Keratinocyte (primary cell): ENCODE measurements at regions not wholly inside any gene's neighbourhood (a gene's known extent, or its start where the extent isn't known, plus 50 kb on each side); places are given as distances from the start of the nearest gene placed in this dataset.
"Not testable (repeated sequence)": the region's sequence is repeated elsewhere in the genome, so short reads cannot be mapped to it uniquely, and the experiment has no call there.

Experiments used
- DNase-seq: peaks from one replicate; pipeline ENCODE4 v3.0.0-alpha.2; 2011; ENCODE audit warnings: low read depth, missing footprints, low spot score
- FAIRE-seq: peaks from 2 replicates; lab custom pipeline; 2011; peaks lifted over from hg19 to GRCh38; lab: Jason Lieb, UNC
- H2AFZ ChIP-seq: 2 replicates; pipeline ENCODE4 v1.6.0; 2012; ENCODE audit warnings: low read length, control low read depth, inconsistent platforms; ENCODE audit not compliant: control insufficient read depth
- H3K27ac ChIP-seq: 2 replicates; pipeline ENCODE4 v1.5.1; 2011; ENCODE audit warnings: low read length; ENCODE audit not compliant: control insufficient read depth, insufficient read depth
- H3K27me3 ChIP-seq: 3 replicates; pipeline ENCODE4 v1.6.0; 2011; ENCODE audit warnings: low read length; ENCODE audit not compliant: control insufficient read depth, insufficient read depth; ENCODE audit errors: extremely low read depth
- H3K36me3 ChIP-seq, 2 experiments: 2 replicates in 1 of 2; 3 replicates in 1 of 2; pipeline ENCODE4 v1.5.1; 2011; ENCODE audit warnings: low read length in 2 of 2, mild to moderate bottlenecking in 1 of 2; ENCODE audit not compliant: control insufficient read depth in 2 of 2, insufficient read depth in 2 of 2; ENCODE audit errors: extremely low read depth in 1 of 2
- H3K4me1 ChIP-seq: 3 replicates; pipeline ENCODE4 v1.5.1; 2011; ENCODE audit warnings: low read length; ENCODE audit not compliant: control insufficient read depth, insufficient read depth; ENCODE audit errors: extremely low read depth
- H3K4me2 ChIP-seq: 3 replicates; pipeline ENCODE4 v1.6.0; 2011; ENCODE audit warnings: low read depth, low read length; ENCODE audit not compliant: control insufficient read depth, insufficient read depth; ENCODE audit errors: extremely low read depth
- H3K4me3 ChIP-seq, 3 experiments: fragments of 200-600 bp in 1 of 3; sonication (generic) in 1 of 3; 2 replicates in 2 of 3; 3 replicates in 1 of 3; pipeline ENCODE4 v1.5.1; 2011 to 2016; ENCODE audit warnings: low read length in 3 of 3, mild to moderate bottlenecking in 3 of 3, control low read depth in 2 of 3, inconsistent platforms in 1 of 3, low read depth in 1 of 3, mixed read lengths in 1 of 3, mixed run types in 1 of 3, moderate library complexity in 1 of 3; ENCODE audit not compliant: control insufficient read depth in 2 of 3, insufficient read depth in 2 of 3; ENCODE audit errors: extremely low read depth in 1 of 3
- H3K79me2 ChIP-seq: 2 replicates; pipeline ENCODE4 v1.6.0; 2012; ENCODE audit warnings: low read length; ENCODE audit not compliant: control insufficient read depth, insufficient read depth
- H3K9ac ChIP-seq: 3 replicates; pipeline ENCODE4 v1.6.0; 2011; ENCODE audit warnings: low read length; ENCODE audit not compliant: control insufficient read depth, insufficient read depth; ENCODE audit errors: extremely low read depth
- H3K9me1 ChIP-seq: 3 replicates; pipeline ENCODE4 v1.6.0; 2011; ENCODE audit warnings: low read length; ENCODE audit not compliant: control insufficient read depth, insufficient read depth; ENCODE audit errors: extremely low read depth
- H3K9me3 ChIP-seq: 2 replicates; pipeline ENCODE4 v1.5.1; 2012; ENCODE audit warnings: low read depth, low read length; ENCODE audit not compliant: control insufficient read depth
- H4K20me1 ChIP-seq: 3 replicates; pipeline ENCODE4 v1.6.0; 2011; ENCODE audit warnings: low read length; ENCODE audit not compliant: control insufficient read depth, insufficient read depth; ENCODE audit errors: extremely low read depth
- CTCF ChIP-seq, 3 experiments: IDR thresholded peaks in 1 of 3; conservative IDR thresholded peaks in 1 of 3; optimal IDR thresholded peaks in 1 of 3; 2 replicates in 2 of 3; 3 replicates in 1 of 3; pipeline versions ENCODE3 to v1.5.1; 2011; ENCODE audit warnings: low read length in 3 of 3, mild to moderate bottlenecking in 3 of 3, moderate library complexity in 2 of 3, control low read depth in 1 of 3, inconsistent platforms in 1 of 3; ENCODE audit not compliant: insufficient read depth in 2 of 3; ENCODE audit errors: extremely low read depth in 1 of 3
- EZH2 ChIP-seq: IDR thresholded peaks from one replicate; pipeline ENCODE4 v1.6.1; 2012; ENCODE audit warnings: inconsistent platforms, mild to moderate bottlenecking, low read length, moderate library complexity
- dilution Hi-C: fragments of 300-500 bp; cut with MboI; formaldehyde crosslinking; loops from one replicate; pipeline ENCODE4 v1.7.0; 2020; ENCODE audit warnings: low sequenced_read_pairs; ENCODE audit not compliant: extremely low pct_ligation_motif_present

GRCh38 chr5:96292582-96293247 is 140.3 kb downstream of the PCSK1 start:
- DNase-seq (no peak), FAIRE-seq (no peak)
- no peak for TF ChIP-seq EZH2
- no peak for TF ChIP-seq CTCF (optimal IDR thresholded peaks at IDR 0.05 in 1 of 3, IDR thresholded peaks at IDR 0.05 in 1 of 3, conservative IDR thresholded peaks at IDR 0.05 in 1 of 3; ENCODE audit: extremely low read depth in 1 of 3, insufficient read depth in 2 of 3, low read length in 3 of 3)
- no peaks in the 10 kb centered on the region for H3K9me3 ChIP-seq
- dilution Hi-C loops: no loop called here
- no peaks in the 10 kb centered on the region for H3K9me1 ChIP-seq
- H3K27me3 ChIP-seq: no peaks in the 10 kb centered on the region
- H3K36me3 ChIP-seq: peaks cover 0 to 2% of the 10 kb centered on the region in 2 experiments
- no peak overlapping the region for H3K27ac ChIP-seq
- H3K79me2 ChIP-seq: no peaks in the 10 kb centered on the region
- no peak overlapping the region for H3K4me2 ChIP-seq
- no peaks in the 10 kb centered on the region for H4K20me1 ChIP-seq
- H3K4me1 ChIP-seq: no peaks in the 10 kb centered on the region
- no peak overlapping the region for H3K4me3 ChIP-seq
- no peak overlapping the region for H3K9ac ChIP-seq
- H2AFZ ChIP-seq: peak overlapping the region; percentile 4

DNA sequence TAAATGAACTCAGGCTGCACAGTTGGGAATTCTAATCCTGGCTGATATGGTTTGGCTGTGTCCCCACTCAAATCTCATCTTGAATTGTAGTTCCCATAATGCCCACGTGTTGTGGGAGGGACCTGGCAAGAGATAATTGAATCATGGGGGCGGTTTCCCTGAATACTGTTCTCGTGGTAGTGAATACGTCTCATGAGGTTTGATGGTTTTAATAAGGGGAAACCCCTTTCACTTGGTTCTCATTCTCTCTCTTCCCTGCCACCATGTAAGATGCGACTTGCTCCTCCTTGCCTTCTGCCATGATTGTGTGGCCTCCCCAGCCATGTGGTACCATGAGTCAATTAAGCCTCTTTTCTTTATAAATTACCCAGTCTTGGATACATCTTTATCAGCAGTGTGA is 143.8 kb downstream of the PCSK1 start:
- dilution Hi-C loops, H3K27ac ChIP-seq, DNase-seq: not testable (repeated sequence)

GRCh38 chr5:96288845-96289185 is 144.2 kb downstream of the PCSK1 start:
- Histone ChIP-seq H2AFZ (no peak overlapping the region), H3K27me3 (no peaks in the 10 kb centered on the region), H3K4me2 (no peak overlapping the region), H3K9me1 (no peaks in the 10 kb centered on the region), H3K9me3 (no peaks in the 10 kb centered on the region), H3K9ac (no peak overlapping the region), H3K79me2 (no peaks in the 10 kb centered on the region), H3K36me3 (peaks cover 0 to 2% of the 10 kb centered on the region in 2 experiments), H3K4me1 (no peaks in the 10 kb centered on the region), H3K4me3 (no peak overlapping the region), H3K27ac (no peak overlapping the region), H4K20me1 (no peaks in the 10 kb centered on the region)
- FAIRE-seq (no peak), DNase-seq (no peak)
- dilution Hi-C loops: no loop called here
- TF ChIP-seq CTCF (optimal IDR thresholded peaks at IDR 0.05 in 1 of 3, IDR thresholded peaks at IDR 0.05 in 1 of 3, conservative IDR thresholded peaks at IDR 0.05 in 1 of 3; ENCODE audit: extremely low read depth in 1 of 3, insufficient read depth in 2 of 3, low read length in 3 of 3) (no peak), EZH2 (no peak)

More for the DNA sequence above, 143.8 kb downstream of the PCSK1 start:
- not testable (repeated sequence) for H4K20me1 ChIP-seq, H3K79me2 ChIP-seq, H3K4me2 ChIP-seq, H3K27me3 ChIP-seq, H3K4me1 ChIP-seq, H3K9me3 ChIP-seq, H3K4me3 ChIP-seq, H3K9ac ChIP-seq, H2AFZ ChIP-seq, H3K36me3 ChIP-seq, H3K9me1 ChIP-seq, FAIRE-seq
